GM13976 (cell line): ENCODE measurements at regions not wholly inside any gene's neighbourhood (a gene's known extent, or its start where the extent isn't known, plus 50 kb on each side); places are given as distances from the start of the nearest gene placed in this dataset.
A peak's percentile ranks its signal among the peaks of the same experiment; 100 is the strongest.

Experiments used
- DNase-seq: peaks from one replicate; pipeline ENCODE4 v3.0.0; 2012; ENCODE audit warnings: low spot score
- CTCF ChIP-seq: IDR thresholded peaks from 2 replicates; pipeline ENCODE4 v1.5.1; 2012; ENCODE audit warnings: borderline replicate concordance, mild to moderate bottlenecking; ENCODE audit not compliant: insufficient read depth; ENCODE audit errors: extremely low read depth, missing control alignments, control extremely low read depth
- in situ Hi-C: fragments of 300-500 bp; cut with MboI; formaldehyde crosslinking; loops from one replicate; pipeline ENCODE4 v1.12.0; 2022; ENCODE audit warnings: low sequenced_read_pairs, mixed read lengths, inconsistent platforms; ENCODE audit not compliant: unreplicated experiment

GRCh38 chr2:160914217-160914616 is 246.0 kb upstream of the TANK start:
- no peak for TF ChIP-seq CTCF
- in situ Hi-C loops = no loop called here
- DNase-seq = no peak

GRCh38 chr2:160916300-160916699 is 243.9 kb upstream of the TANK start:
- in situ Hi-C loops = no loop called here
- TF ChIP-seq CTCF = no peak
- DNase-seq = no peak

GRCh38 chr2:160917850-160918249 is 242.4 kb upstream of the TANK start:
- no peak for TF ChIP-seq CTCF
- no peak for DNase-seq
- in situ Hi-C loops = no loop called here

DNA sequence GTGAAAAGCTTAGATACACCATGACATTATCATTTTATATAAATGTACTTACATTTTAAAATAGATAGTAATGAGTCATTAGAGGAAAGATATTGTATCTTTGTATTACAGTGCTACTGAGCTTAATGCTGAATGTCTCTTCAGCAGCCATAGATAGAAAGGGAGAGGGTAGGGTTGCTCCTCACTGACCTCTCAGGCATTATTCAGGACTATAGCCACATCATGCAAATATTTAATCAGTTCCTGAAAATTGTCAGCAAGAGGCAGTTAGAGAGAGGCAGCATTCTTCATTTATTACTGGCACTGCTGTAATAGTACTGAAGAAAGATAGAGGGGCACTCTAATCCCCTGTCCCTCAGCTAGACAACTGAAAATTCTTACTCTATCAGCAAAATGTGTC is 242.0 kb upstream of the TANK start:
- in situ Hi-C loops = no loop called here
- no peak for TF ChIP-seq CTCF
- DNase-seq = no peak

- in situ Hi-C loops = no loop called here
- peak; percentile 21 for DNase-seq
- TF ChIP-seq CTCF = peak; percentile 45
These were observed 241.2 kb upstream of the TANK start for GRCh38 chr2:160918906-160919503.

GRCh38 chr2:160920061-160920460 is 240.2 kb upstream of the TANK start:
- in situ Hi-C loops = no loop called here
- no peak for TF ChIP-seq CTCF
- DNase-seq = no peak
